H1 (cell line): ENCODE measurements at regions not wholly inside any gene's neighbourhood (a gene's known extent, or its start where the extent isn't known, plus 50 kb on each side); places are given as distances from the start of the nearest gene placed in this dataset.

Experiments
- JUN ChIP-seq: IDR thresholded peaks from 2 replicates; pipeline ENCODE4 v1.6.1; 2011; ENCODE audit warnings: low read depth, mild to moderate bottlenecking, improper control_type of control experiment, low read length
- KDM1A ChIP-seq: fragments of 200-600, 300-600 bp; sonication (generic); IDR thresholded peaks from 2 replicates; pipeline ENCODE4 v1.7.1; 2016; ENCODE audit warnings: mild to moderate bottlenecking, low read length, borderline replicate concordance
- KDM5A ChIP-seq: fragments of 200-600 bp; IDR thresholded peaks from 2 replicates; pipeline ENCODE4 v1.7.1; 2012; ENCODE audit warnings: mild to moderate bottlenecking, low read length, inconsistent platforms, mixed read lengths
- RAD21 ChIP-seq, 2 experiments: IDR thresholded peaks in 1 of 2; conservative IDR thresholded peaks in 1 of 2; 2 replicates each; pipeline ENCODE4 v1.6.1; 2011; ENCODE audit warnings: low read depth in 2 of 2, low read length in 2 of 2, improper control_type of control experiment in 1 of 2, inconsistent platforms in 1 of 2, mild to moderate bottlenecking in 1 of 2, moderate library complexity in 1 of 2
- SAP30 ChIP-seq: fragments of 300-600 bp; sonication (generic); IDR thresholded peaks from 2 replicates; pipeline ENCODE4 v1.7.1; 2012; ENCODE audit warnings: low read length, moderate library complexity, mild to moderate bottlenecking, inconsistent platforms; ENCODE audit not compliant: insufficient read depth, insufficient replicate concordance
- YY1 ChIP-seq: IDR thresholded peaks from 2 replicates; pipeline ENCODE4 v1.6.1; 2011; ENCODE audit warnings: low read depth, mild to moderate bottlenecking, low read length
- TF ChIP-seq, protein P1 (sequence below): IDR thresholded peaks from 2 replicates; pipeline ENCODE4 v1.6.1; 2012; ENCODE audit warnings: inconsistent platforms

GRCh38 chr7:23955145-23955544 lies 245.1 kb downstream of the STK31 start (continued):
- TF ChIP-seq SAP30 (no peak), KDM5A (no peak), KDM1A (no peak), YY1 (no peak), JUN (no peak), RAD21 (IDR thresholded peaks at IDR 0.05 in 1 of 2, conservative IDR thresholded peaks at IDR 0.05 in 1 of 2; ENCODE audit: low read depth in 2 of 2, low read length in 2 of 2) (no peak)
- TF ChIP-seq, protein P1, sequence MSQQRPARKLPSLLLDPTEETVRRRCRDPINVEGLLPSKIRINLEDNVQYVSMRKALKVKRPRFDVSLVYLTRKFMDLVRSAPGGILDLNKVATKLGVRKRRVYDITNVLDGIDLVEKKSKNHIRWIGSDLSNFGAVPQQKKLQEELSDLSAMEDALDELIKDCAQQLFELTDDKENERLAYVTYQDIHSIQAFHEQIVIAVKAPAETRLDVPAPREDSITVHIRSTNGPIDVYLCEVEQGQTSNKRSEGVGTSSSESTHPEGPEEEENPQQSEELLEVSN: no peak
